ENCODE measurements at regions not wholly inside any gene's neighbourhood (a gene's known extent, or its start where the extent isn't known, plus 50 kb on each side); places are given as distances from the start of the nearest gene placed in this dataset.
A peak's percentile ranks its signal among the peaks of the same experiment; 100 is the strongest.

GRCh38 chr9:86730163-86730928 lies 217.0 kb downstream of the GAS1 start:
- no peak for DNase-seq

GRCh38 chr9:86724529-86724928 lies 222.8 kb downstream of the GAS1 start:
- DNase-seq = no peak

GRCh38 chr9:86723346-86723745 lies 224.0 kb downstream of the GAS1 start:
- no peak for DNase-seq

GRCh38 chr9:86722706-86723075 lies 224.6 kb downstream of the GAS1 start:
- DNase-seq = no peak

GRCh38 chr9:86721843-86722705 lies 225.2 kb downstream of the GAS1 start:
- no peak for DNase-seq

- DNase-seq = no peak
Measured at GRCh38 chr9:86721226-86721781, 226.0 kb downstream of the GAS1 start.

GRCh38 chr9:86720639-86721225 lies 226.6 kb downstream of the GAS1 start:
- no peak for DNase-seq

- no peak for DNase-seq
Measured at GRCh38 chr9:86718388-86719049, 228.8 kb downstream of the GAS1 start.

GRCh38 chr9:86716326-86716922 lies 230.9 kb downstream of the GAS1 start:
- no peak for DNase-seq

- DNase-seq = no peak
Measured at GRCh38 chr9:86714999-86715398, 232.3 kb downstream of the GAS1 start.

GRCh38 chr9:86713970-86714369 lies 233.3 kb downstream of the GAS1 start:
- DNase-seq = no peak

- no peak for DNase-seq
Measured at GRCh38 chr9:86713470-86713869, 233.8 kb downstream of the GAS1 start.

- no peak for DNase-seq
Measured at GRCh38 chr9:86708918-86709835, 238.1 kb downstream of the GAS1 start.

GRCh38 chr9:86707932-86708510 lies 239.3 kb downstream of the GAS1 start:
- no peak for DNase-seq

GRCh38 chr9:86706391-86706790 lies 240.9 kb downstream of the GAS1 start:
- DNase-seq = no peak

- DNase-seq = no peak
Measured at GRCh38 chr9:86705490-86705889, 241.8 kb downstream of the GAS1 start.

GRCh38 chr9:86703346-86703745 lies 244.0 kb downstream of the GAS1 start:
- DNase-seq = no peak

GRCh38 chr9:86700629-86701028 lies 246.7 kb downstream of the GAS1 start:
- peak; percentile 90 to 93 for DNase-seq

- no peak for DNase-seq
Measured at GRCh38 chr9:86697999-86698398, 249.3 kb downstream of the GAS1 start.

- DNase-seq = no peak
Measured at GRCh38 chr9:86697213-86697612, 250.1 kb downstream of the GAS1 start.

Measured in right lung (tissue), 2 donors.